T-helper 1 cell (primary cell): ENCODE measurements at regions not wholly inside any gene's neighbourhood (a gene's known extent, or its start where the extent isn't known, plus 50 kb on each side); places are given as distances from the start of the nearest gene placed in this dataset.

Experiments
- DNase-seq, 5 donors: peaks; one replicate each; pipeline ENCODE4 v3.0.0-alpha.2; 2012 to 2020

GRCh38 chr20:22862671-22863230 lies 172.4 kb upstream of the SSTR4 start:
- no peak for DNase-seq

- no peak for DNase-seq
Observed at GRCh38 chr20:22863826-22864225, 171.3 kb upstream of the SSTR4 start.

GRCh38 chr20:22866812-22867341 lies 168.2 kb upstream of the SSTR4 start:
- no peak for DNase-seq

DNA sequence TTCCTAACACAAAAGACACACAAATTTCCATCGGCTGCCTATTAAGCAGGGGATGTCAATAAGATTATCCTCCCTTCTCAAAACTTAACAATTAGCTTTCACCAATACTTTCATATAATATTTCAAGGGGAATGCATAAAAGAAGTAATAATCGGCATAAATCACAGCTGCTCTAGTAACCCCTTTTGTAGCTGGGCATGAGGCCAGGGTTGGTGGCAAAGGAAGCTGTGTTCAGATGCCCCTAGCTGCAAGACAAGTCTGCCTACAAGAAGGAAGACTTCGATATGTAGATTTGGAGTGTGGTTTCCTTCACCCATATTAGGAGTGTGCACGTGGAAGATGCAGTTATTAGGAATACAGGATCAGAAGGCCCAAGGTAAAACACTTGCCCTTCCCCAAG lies 156.9 kb upstream of the SSTR4 start:
- DNase-seq, result no peak

DNA sequence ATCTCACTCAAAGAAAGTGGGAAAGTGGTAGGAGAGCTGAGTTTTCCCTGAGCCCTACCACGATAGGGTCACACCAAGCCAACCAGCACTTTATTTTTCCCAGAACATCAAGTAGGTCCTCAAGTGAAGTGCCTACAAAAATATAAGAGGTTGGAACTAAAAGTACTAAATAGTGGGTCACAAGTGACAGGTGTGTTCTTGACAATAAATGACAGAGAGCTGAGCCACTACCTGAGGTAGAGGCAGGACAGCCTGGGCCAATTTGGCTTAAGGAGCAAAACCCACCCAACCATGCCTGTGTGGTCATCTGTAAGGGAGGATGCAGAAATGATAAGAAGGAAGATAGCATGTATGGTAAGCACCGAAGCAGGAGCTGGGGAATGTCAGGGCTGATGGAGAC lies 154.8 kb upstream of the SSTR4 start:
- no peak for DNase-seq

DNA sequence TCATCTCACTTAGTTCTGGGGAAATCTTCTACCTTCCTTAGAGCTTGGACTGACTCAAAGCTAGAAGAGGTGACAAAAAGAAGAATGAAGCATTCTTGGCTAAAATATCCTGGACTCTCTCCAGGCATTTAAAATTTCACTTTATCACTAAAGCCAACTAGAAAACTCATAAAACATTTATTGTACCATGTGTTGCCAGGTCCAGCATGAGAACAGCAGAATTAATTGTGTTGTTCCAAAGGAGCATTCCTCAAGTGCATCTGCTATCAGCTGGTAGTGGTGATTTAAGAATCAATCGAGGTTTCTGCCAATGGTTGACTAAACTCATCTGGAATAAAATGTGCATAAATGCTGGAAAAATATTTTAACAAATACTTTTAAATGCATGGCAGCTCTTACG lies 147.3 kb upstream of the SSTR4 start:
- no peak for DNase-seq

DNA sequence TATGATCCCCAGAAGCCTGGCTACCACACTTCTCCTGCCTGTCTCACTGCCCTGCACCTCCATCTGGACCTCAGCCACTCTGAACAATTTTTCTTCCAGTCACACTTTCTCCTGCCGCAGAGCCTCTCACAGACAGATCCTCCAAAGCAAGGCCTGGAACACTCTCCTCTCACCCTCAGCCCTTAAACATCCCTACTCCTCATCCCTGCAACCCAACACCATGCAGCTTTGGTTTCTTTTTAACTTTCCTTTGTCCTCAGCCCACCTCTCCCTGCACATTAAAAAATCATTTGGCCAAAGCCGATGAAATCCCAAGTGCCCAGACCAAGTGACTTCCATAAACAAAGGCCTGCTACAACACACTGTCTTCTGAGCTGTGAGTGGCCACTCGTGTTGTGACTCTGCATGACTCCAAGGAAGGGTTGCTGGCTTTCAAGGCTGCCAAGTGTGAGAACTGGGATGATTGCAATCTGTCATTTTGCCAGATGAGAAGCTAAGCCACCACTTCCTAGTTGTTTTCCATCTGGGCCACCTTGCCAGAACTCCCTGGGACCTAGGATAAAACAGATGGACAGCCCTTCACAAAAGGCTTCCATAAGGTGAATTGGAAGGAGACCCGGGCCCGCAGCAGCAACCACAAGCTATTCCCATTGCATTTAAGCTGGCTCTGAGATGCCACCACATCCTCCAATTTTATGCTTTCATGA lies 144.4 kb upstream of the SSTR4 start:
- no peak for DNase-seq

- DNase-seq, result no peak
Observed at GRCh38 chr20:22901164-22901563, 133.9 kb upstream of the SSTR4 start.

- no peak for DNase-seq
Observed at GRCh38 chr20:22901921-22902320, 133.2 kb upstream of the SSTR4 start.

- no peak for DNase-seq
Observed at GRCh38 chr20:22904386-22904785, 130.7 kb upstream of the SSTR4 start.

- DNase-seq, result no peak
Observed at GRCh38 chr20:22904905-22905304, 130.2 kb upstream of the SSTR4 start.

- DNase-seq, result peak in 1 of 5 donors; percentile 1
Observed at GRCh38 chr20:22905658-22906057, 129.5 kb upstream of the SSTR4 start.

GRCh38 chr20:22908437-22908836 lies 126.7 kb upstream of the SSTR4 start:
- DNase-seq, result no peak

GRCh38 chr20:22908944-22909343 lies 126.2 kb upstream of the SSTR4 start:
- DNase-seq, result no peak

DNA sequence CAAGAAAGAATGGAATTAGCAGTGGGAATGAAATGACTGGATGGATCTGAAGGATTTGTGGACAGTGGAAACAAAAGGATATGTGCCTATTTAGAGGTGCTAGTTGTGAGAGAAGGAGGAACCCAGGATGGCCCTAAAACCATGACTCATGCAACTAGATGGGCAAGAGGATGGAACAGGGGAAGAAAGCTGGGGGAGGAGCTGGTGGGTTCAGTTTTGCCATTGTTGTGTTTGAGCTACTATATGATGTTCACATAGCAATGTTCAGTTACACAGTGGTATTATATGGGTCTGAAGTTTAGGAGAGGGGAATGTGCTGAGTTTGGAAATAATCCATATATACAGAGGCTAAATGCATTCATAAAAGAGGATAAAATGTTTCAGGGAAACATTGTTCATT lies 125.7 kb upstream of the SSTR4 start:
- no peak for DNase-seq

DNA sequence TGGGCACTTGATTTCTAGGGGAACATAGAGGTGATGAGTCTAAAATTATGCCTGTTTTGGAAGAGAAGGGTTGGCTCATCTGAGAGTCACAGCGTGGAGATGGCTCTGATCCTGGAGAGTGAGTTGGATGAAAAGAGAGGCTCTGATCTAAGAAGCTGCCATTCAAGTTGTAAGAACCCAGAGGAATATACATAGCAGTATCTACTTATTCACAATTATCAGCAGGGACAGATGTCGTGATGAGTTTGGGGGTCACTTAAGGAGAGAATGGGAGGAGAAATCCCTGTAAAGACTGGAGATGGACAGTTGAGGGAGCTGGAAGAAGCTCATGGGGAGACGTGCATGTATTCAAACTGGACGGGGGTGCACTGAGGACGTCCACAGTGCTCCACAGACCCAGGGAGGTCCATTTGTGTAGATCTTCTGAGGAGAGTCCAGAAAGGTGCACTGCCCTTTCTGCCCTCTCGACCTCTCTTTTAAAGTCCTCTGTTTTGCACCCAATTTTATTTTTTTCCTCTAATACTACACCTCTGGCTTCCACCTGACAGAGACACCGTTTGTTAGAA lies 124.7 kb upstream of the SSTR4 start:
- DNase-seq, result no peak

- DNase-seq, result no peak
Observed at GRCh38 chr20:22914291-22914690, 120.8 kb upstream of the SSTR4 start.

DNA sequence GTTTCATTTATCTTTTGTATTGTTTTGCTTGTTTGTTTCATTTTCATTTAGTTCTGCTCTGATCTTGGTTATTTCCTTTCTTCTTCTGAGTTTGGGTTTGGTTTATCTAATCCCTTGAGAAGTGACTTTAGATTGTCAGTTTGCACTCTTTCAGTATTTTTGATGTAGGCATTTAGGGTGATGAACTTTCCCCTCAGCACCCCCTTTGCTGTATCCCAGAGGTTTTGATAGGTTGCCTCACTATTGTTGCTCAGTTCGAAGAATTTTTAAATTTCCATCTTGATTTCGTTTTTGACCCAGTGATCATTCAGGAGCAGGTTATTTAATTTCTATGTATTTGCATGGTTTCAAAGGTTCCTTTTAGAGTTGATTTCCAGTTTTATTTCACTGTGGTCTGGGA lies 119.6 kb upstream of the SSTR4 start:
- no peak for DNase-seq

- DNase-seq, result no peak
Observed at GRCh38 chr20:22916021-22916842, 118.9 kb upstream of the SSTR4 start.

DNA sequence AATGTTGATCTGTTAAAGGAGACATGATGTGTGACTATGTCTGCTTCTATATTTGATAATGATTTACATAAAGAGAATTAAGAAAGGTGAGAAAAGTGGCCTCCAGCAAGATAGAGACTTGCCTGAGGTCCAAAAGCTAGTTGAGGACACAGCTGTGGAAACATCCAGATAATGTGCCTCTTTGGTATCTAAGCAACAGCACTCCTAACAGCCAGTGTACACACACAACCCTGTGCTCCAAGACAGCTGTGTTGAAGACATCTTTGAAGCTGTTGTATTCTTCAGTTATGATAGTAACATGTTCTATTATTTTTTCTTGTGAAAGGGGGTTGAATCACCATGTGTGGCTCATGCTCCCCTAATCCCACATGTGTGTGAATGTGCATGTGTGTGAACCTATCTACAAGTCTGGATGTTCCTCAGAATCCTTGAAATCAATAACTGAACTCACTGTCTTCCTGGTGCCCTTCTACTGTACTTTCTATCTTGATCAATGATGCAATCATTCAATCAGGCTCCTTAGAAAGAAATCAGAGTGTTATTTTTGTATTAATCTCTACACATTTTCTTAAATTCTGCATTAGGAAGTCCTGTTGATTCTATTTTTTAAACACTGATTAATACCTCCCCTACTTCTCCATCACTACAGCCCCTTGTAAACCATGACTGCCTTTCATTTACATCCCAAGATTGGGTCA lies 116.7 kb upstream of the SSTR4 start:
- DNase-seq, result no peak

DNA sequence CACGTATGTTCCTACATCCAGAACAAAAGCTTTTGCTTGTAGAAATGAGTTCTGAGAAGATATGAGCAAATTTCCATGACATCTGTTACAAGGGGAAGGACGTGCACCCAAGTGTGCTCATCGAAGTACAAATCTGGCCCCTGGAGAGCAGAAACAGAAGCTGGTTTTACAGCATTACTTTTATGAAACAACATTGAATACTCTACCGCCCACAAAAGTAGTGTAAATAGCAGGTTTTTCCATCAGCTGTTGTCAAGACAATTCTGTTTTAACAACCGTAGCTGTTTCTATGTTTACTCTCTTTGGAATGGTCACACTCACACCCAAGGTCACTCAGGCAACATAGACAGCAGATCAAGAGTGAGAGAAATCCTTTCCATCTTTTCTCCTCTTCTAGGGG lies 114.2 kb upstream of the SSTR4 start:
- DNase-seq, result no peak

GRCh38 chr20:22921595-22922421 lies 113.3 kb upstream of the SSTR4 start:
- no peak for DNase-seq
